WERI-Rb-1 (cell line): ENCODE measurements at regions not wholly inside any gene's neighbourhood (a gene's known extent, or its start where the extent isn't known, plus 50 kb on each side); places are given as distances from the start of the nearest gene placed in this dataset.

Experiments used
- DNase-seq: peaks from one replicate; pipeline ENCODE4 v3.0.0-alpha.2; 2020
- H3K27ac ChIP-seq: fragments of 250-450 bp; sonication (Bioruptor Pico); 2 replicates; pipeline ENCODE4 v1.5.1; 2020; ENCODE audit warnings: mild to moderate bottlenecking, moderate library complexity
- H3K27me3 ChIP-seq: fragments of 250-450 bp; sonication (Bioruptor Pico); 2 replicates; pipeline ENCODE4 v1.5.1; 2021; ENCODE audit warnings: mild to moderate bottlenecking, low read depth, moderate library complexity; ENCODE audit not compliant: insufficient read depth, severe bottlenecking
- H3K36me3 ChIP-seq: fragments of 250-450 bp; sonication (Bioruptor Pico); 2 replicates; pipeline ENCODE4 v1.5.1; 2020; ENCODE audit warnings: mild to moderate bottlenecking, moderate library complexity
- H3K4me3 ChIP-seq: 2 replicates; pipeline ENCODE4 v1.5.1; 2011; ENCODE audit warnings: low read depth, mild to moderate bottlenecking, control low read depth, low read length
- H3K9me3 ChIP-seq: fragments of 250-450 bp; sonication (Bioruptor Pico); 2 replicates; pipeline ENCODE4 v1.5.1; 2021; ENCODE audit warnings: mild to moderate bottlenecking, moderate library complexity; ENCODE audit not compliant: severe bottlenecking
- TF ChIP-seq, protein P1 (sequence below): IDR thresholded peaks from 2 replicates; pipeline ENCODE4 v1.5.1; 2011; ENCODE audit warnings: low read depth, mild to moderate bottlenecking, control low read depth, inconsistent platforms, low read length

DNA sequence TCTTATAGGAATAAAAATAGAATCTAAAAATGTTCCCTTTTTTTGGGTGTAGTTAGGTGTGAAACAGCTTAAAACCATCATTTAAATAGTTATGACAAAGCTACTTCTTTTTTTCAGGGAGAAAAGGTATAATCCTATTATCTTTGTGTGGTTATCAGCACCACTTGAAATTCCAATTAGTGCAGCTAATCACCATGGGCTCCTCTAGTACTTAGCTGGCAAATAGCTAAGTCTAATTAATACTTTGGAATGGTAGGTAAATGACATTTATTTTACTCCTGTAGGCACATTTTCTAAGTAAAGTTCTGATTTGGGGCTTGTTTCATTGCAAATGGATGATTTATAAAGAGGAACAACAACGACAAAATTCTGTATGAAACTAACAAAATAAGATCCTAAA, 132.6 kb downstream of the OLFM4 start:
- H3K27me3 ChIP-seq: no peaks in the 10 kb centered on the region
- no peak overlapping the region for H3K4me3 ChIP-seq
- TF ChIP-seq, protein P1, sequence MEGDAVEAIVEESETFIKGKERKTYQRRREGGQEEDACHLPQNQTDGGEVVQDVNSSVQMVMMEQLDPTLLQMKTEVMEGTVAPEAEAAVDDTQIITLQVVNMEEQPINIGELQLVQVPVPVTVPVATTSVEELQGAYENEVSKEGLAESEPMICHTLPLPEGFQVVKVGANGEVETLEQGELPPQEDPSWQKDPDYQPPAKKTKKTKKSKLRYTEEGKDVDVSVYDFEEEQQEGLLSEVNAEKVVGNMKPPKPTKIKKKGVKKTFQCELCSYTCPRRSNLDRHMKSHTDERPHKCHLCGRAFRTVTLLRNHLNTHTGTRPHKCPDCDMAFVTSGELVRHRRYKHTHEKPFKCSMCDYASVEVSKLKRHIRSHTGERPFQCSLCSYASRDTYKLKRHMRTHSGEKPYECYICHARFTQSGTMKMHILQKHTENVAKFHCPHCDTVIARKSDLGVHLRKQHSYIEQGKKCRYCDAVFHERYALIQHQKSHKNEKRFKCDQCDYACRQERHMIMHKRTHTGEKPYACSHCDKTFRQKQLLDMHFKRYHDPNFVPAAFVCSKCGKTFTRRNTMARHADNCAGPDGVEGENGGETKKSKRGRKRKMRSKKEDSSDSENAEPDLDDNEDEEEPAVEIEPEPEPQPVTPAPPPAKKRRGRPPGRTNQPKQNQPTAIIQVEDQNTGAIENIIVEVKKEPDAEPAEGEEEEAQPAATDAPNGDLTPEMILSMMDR: no peak
- DNase-seq: no peak
- H3K9me3 ChIP-seq: no peaks in the 10 kb centered on the region
- H3K27ac ChIP-seq: no peak overlapping the region
- no peaks in the 10 kb centered on the region for H3K36me3 ChIP-seq

DNA sequence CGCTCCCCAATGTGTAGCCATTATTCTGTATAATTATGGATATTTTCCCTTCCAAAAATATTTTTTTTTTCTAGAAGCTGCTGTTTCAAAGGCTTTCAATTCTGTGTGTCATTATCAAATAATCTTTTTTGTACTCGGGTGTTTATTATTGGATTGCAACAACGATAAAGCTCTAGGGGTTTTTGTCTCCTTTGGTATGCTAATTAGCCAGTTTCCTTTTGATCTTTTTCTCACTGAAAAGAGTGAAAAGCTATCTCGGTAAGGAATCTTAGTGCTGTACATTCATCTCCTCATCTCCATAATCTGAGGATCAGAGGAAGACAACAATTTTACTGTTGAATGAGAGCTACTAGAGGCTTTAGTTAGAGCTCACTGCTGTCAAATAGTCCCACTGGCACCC, 136.6 kb downstream of the OLFM4 start:
- H3K27ac ChIP-seq: no peak overlapping the region
- H3K4me3 ChIP-seq: no peak overlapping the region
- H3K9me3 ChIP-seq: no peaks in the 10 kb centered on the region
- no peak for DNase-seq
- no peaks in the 10 kb centered on the region for H3K36me3 ChIP-seq
- TF ChIP-seq, protein P1: no peak
- H3K27me3 ChIP-seq: no peaks in the 10 kb centered on the region

DNA sequence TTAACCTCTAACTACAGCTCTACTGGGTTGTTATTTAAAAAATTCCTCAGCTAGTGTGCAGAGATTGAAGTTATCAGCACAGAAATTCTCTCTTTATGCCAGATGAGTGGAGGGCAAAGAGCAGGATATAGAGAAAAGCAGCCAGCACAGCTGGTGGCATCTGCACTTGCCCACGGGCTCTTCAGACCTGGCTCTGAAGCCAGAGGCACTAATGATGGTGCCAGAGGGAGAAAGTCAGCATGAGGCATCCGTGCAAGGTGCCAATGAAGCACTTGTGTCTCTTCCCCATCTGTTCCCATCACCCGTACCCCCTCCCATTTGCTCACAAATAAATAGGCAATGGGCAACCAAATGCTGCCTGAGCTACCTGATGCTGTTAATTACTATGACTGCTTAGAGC, 138.9 kb downstream of the OLFM4 start:
- TF ChIP-seq, protein P1: no peak
- no peak for DNase-seq
- Histone ChIP-seq H3K27ac (no peak overlapping the region), H3K9me3 (no peaks in the 10 kb centered on the region), H3K36me3 (no peaks in the 10 kb centered on the region), H3K4me3 (no peak overlapping the region), H3K27me3 (no peaks in the 10 kb centered on the region)

DNA sequence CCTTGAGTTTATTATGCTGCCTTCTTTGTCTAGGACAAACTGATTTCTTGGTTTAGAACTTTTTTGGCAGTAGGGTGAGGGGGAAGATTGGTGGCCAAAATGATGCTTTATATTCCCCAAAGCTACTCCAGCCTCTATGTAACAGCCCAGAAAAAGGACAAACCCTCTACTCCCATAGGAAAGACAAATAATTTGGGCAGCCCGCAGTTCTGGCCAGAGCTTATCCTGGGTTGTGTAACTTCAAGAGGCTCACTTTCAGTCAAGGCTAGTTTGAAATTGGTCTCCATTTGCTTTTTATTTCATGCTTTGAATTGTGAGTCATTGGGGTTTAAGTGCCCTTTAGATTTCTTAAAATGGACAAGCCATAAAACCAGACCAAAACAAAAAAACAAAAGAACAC, 142.3 kb downstream of the OLFM4 start:
- H3K4me3 ChIP-seq: no peak overlapping the region
- TF ChIP-seq, protein P1: no peak
- no peaks in the 10 kb centered on the region for H3K9me3 ChIP-seq
- no peaks in the 10 kb centered on the region for H3K36me3 ChIP-seq
- no peak overlapping the region for H3K27ac ChIP-seq
- no peak for DNase-seq
- H3K27me3 ChIP-seq: no peaks in the 10 kb centered on the region

DNA sequence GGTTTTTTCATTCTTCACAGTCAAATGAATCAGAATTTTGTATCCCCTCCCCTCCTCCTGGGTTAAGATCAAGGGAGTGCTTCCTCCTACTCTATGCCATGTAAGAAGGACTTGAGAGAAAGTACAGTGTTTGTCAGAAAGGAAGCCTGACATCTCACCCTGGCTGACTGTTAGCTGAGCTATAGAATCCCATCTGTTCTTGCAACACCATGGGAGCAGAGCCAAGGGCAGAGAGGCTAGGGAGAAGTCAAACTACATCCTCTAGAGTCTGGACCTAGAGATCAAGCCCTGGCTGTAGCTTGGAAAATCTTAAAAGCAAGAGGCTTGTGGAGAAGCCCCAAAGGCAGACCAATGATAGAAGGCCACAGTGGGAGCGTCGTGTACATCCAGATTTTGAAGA, 145.9 kb downstream of the OLFM4 start:
- no peaks in the 10 kb centered on the region for H3K27me3 ChIP-seq
- H3K36me3 ChIP-seq: no peaks in the 10 kb centered on the region
- no peak for DNase-seq
- TF ChIP-seq, protein P1: no peak
- no peaks in the 10 kb centered on the region for H3K9me3 ChIP-seq
- H3K27ac ChIP-seq: no peak overlapping the region
- no peak overlapping the region for H3K4me3 ChIP-seq

DNA sequence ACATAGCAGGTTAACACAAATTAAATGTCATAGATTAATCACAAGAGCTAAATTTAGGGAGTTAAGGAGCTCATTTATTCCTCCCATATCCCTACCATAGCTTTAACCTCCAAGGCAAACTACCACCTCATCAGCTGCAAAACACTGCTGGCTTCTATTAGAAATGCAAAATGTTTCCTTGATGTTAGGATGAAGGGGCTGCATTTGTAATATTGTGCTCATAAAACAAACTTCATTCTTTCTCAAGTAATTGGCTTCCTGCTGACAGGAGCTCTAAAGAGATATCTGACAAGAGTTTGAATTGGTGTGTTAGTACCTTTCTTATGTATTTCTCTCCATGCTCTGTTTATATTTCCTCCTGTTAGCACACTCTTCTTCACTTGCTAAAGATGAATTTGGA, 152.1 kb downstream of the OLFM4 start:
- TF ChIP-seq, protein P1: no peak
- no peak for DNase-seq
- Histone ChIP-seq H3K4me3 (no peak overlapping the region), H3K27me3 (no peaks in the 10 kb centered on the region), H3K9me3 (no peaks in the 10 kb centered on the region), H3K36me3 (no peaks in the 10 kb centered on the region), H3K27ac (no peak overlapping the region)
